GM20431 (cell line): ENCODE measurements at regions not wholly inside any gene's neighbourhood (a gene's known extent, or its start where the extent isn't known, plus 50 kb on each side); places are given as distances from the start of the nearest gene placed in this dataset.

Experiments
- in situ Hi-C: fragments of 300-500 bp; cut with MseI, MboI; formaldehyde crosslinking; loops from one replicate; pipeline ENCODE4 v1.15.0; 2020; ENCODE audit warnings: low sequenced_read_pairs; ENCODE audit not compliant: unreplicated experiment

DNA sequence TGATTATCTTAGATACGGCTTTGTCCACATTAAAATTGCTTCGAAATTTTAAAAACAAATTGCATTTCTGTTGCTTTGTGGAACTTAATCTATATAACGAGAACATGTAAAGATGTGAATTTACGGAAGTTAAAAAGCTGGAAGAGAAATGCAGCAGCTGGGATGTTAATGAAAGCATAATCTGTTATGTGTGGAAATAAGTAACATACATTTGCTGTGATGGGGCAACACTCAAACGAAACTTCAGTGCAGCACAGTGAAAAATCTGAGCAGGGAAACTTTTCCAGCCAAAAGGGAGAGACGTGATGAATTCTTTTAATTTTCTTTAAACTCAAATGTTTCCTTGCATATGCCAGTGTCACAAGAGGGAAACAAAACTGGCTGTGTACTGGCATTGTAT, 276.7 kb upstream of the LMCD1 start:
- in situ Hi-C loops, result no loop called here

DNA sequence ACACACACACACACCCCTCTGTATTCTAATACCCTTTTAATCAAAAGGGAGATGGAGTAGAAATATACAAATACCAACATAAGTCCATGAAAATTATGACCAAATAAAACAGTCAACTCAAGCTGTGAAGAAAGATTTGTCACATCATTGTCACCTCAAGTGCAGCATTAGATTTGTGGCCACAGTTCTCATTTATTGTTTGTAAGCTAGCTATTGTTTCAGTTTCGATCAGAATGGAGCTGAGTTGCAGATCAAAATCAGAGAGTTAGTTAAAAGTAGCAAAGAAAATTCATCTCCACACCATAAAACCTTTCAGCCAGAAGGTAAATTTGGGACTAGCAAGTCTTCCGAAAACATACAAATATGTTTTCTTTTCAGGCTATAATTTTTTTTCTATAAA, 267.7 kb upstream of the LMCD1 start:
- in situ Hi-C loops, result no loop called here

GRCh38 chr3:8236264-8236663, 265.4 kb upstream of the LMCD1 start:
- in situ Hi-C loops, result no loop called here

- in situ Hi-C loops, result no loop called here
Measured at GRCh38 chr3:8237893-8238292, 263.7 kb upstream of the LMCD1 start.

- in situ Hi-C loops, result no loop called here
Measured at GRCh38 chr3:8238432-8238831, 263.2 kb upstream of the LMCD1 start.

DNA sequence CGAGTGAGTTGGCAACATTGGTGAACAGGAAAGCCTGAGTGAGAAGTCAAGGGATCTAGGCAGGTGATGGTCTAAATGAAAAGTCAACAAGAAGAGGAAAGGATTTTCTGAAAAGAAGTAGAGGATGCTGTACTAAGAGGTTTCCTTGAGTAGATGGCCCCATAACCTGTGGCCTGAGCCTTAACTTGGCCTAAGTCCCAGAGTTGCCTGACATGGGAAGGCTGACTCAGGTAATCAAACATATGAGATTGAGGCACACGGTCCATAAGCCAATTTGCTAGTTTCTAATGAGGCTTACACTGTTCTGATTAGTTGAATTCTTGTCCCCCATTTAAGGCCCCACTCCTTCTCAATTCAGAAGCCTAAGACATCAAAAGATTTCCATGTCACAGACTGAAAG, 262.5 kb upstream of the LMCD1 start:
- in situ Hi-C loops, result no loop called here

GRCh38 chr3:8239718-8240695, 261.6 kb upstream of the LMCD1 start:
- in situ Hi-C loops, result no loop called here

DNA sequence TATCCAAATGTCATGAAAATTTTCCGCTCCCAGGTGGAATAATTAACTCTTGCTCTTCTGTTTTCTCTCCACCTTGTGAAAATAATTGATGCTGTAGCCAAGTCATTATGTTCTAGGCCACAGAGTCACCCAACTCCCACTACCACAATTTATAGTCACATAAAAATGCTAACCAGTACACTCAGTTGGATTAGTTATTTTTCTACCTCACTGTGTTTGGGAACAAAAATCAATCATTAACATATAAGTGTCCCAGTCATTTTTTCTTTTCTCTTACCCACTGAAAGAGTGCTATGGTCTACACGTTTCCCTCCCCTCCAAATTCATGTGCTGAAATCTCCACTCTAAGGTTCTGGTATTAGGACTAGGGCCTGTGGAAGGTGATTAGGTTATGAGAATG, 255.6 kb upstream of the LMCD1 start:
- in situ Hi-C loops, result no loop called here

DNA sequence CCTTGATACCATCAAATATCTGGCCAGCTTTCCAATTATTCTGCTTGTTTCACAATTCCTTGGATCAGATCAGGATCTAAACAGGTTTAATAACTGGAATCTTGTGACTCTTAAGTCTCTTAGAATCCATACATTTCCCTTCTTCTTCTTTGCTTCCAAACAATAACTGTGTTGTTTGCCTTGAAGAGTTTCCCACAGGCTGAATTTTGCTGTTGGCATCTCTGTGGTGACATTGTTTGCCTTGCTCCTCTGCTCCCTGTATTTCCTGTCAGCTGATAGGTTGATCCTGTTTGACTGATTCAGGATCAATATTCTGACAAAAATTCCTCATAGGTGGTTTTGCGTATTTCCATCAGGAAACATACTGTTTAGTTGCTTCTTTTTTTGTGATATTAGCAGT, 248.4 kb upstream of the LMCD1 start:
- in situ Hi-C loops, result no loop called here

DNA sequence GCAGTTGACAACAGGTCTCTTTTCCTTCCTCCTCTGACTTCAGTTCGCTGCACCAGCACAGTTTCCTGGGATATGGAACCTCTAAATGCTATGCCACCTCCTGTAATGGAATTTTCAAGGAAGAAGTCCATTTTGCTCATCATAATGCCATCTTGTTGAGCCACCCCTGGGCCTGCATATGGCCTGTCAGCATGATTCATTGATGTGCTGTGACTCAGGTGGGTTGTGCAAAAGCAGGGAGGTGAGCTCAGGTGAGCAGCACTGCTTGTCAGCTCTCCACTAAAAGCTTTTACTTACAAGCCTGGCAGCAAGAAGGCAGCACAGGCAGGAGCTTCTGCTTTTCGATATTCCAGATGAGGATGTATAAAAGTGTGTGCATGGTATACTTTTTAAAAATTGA, 247.1 kb upstream of the LMCD1 start:
- in situ Hi-C loops, result no loop called here

DNA sequence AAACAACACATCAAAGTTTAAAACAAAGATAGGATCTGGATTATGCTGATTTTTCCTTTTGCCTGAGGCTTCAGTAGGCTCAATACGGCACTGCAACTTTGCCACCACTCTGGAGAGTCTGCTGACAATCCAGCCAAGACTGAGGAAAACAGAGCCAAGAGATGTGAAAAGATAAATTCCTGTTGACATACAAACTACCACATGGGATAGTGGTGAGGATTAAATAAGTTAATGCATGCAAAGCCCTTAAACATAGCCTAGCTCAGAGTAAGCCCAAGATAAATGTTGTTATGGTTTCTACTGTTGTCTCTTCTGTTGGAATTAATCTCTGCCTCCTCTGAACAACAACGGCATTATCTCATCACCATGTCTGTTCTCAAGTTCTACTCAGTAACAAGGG, 245.9 kb upstream of the LMCD1 start:
- in situ Hi-C loops, result no loop called here

- in situ Hi-C loops, result no loop called here
Measured at GRCh38 chr3:8256441-8257071, 245.1 kb upstream of the LMCD1 start.

DNA sequence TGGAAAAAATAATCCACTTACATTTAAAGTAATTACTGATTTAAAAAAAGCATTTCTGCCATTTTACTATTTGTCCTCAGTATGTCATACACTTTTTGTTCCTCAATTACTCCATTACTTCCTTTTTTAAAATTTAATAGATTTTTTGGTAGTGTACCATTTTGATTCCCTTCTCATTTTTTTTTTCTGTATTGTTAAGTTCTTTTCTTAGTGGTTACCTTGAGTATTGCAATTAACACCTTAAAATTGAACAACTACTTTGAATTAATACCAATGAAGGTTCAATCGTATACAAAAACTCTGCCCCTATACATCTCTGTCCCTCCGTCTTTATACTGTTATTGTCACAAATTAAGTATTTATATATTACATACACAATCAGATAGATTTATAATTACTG, 240.6 kb upstream of the LMCD1 start:
- in situ Hi-C loops, result no loop called here

GRCh38 chr3:8266730-8267131, 234.9 kb upstream of the LMCD1 start:
- in situ Hi-C loops, result no loop called here

DNA sequence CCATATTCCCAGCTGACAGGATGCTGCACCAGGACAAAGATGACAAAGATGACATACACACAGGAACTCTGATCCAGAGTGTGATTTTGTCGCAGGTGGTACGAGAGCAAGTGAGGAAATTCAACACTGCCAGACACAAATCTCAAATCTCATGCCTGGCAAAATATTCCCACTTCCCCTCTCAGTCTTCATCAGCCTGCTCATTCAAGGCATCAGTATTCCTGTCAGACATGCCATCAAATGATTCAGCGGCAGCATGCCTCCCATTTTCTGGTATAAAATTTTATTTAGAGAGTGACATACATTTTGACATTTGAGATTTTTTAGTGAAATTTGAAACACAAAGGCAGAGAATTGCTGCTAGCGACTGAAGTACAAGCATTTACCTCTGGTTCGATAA, 228.1 kb upstream of the LMCD1 start:
- in situ Hi-C loops, result no loop called here

- in situ Hi-C loops, result no loop called here
Measured at GRCh38 chr3:8276056-8276455, 225.6 kb upstream of the LMCD1 start.

- in situ Hi-C loops, result no loop called here
Measured at GRCh38 chr3:8276506-8276905, 225.1 kb upstream of the LMCD1 start.

- in situ Hi-C loops, result no loop called here
Measured at GRCh38 chr3:8278448-8278847, 223.2 kb upstream of the LMCD1 start.

- in situ Hi-C loops, result no loop called here
Measured at GRCh38 chr3:8279476-8279875, 222.1 kb upstream of the LMCD1 start.

DNA sequence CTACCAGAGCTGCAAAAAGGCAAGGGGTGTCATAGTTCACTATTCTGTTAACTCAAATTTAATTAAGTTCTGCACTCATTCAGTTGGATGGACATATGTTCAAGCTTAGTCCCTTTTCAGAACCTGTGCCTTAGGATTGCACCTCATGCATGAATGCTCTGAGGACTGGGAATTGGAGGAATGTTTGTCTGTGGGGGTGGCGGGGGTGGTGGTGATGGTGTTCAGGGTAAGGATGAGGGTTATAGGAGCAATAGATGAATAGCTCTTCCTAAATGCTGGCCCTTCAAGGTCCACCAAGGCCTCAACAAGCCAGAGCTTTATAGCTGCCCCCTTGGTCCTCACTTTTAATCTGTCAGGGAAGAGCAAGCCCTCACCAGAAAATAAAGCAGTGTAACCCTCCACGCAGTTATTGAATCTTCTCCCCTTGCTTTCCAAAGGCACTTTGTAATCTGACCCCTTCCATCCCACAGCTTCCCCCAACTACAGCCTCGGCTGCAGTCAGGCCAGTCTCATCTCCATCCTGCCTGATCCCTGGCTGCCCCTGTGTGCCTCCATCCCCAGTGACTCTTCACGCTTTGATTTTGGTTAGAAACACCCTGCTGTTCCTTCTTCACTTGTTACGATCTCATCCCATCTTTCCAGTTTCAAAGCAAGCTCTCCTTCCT, 221.6 kb upstream of the LMCD1 start:
- in situ Hi-C loops, result no loop called here

DNA sequence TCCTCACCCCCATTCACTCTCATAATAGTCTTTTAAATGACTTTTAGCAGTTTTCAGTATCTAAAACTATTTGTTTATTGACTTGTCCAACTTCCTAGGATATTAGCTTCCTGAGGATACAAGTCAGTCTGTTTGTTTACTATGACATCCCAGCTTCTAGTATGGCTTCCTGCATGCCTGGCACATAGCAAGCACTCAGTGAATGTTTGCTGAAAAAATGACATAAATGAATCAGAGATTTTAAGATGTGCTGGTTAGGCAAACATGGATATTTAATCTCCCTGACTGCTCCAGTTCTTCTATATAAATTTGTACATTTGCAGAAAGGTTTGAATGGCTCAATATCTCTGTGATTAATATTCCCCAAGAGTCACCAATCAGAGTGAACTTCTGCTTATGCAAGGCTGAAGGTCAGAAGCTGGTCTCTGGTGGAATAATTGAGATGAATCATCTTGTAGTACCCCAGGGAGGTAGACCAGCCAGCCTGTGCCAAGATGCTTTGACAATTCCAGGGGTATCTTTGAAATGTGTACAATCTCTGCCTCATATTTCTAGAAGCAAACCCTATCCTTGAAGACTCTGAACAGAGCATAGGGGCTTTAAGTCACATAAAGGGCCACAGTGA, 219.0 kb upstream of the LMCD1 start:
- in situ Hi-C loops, result no loop called here
